BJ (cell line): ENCODE measurements at regions not wholly inside any gene's neighbourhood (a gene's known extent, or its start where the extent isn't known, plus 50 kb on each side); places are given as distances from the start of the nearest gene placed in this dataset.

Experiments
- CTCF ChIA-PET: fragments of 350-600 bp; formaldehyde crosslinking; extraction: SDS; loops from one replicate; lab custom pipeline; 2021; ENCODE audit warnings: antibody characterized with exemption, inconsistent platforms; lab: Yijun Ruan, JAX
- POLR2A ChIA-PET: fragments of 300-600 bp; sonication (Branson Sonifier 250); formaldehyde crosslinking; extraction: SDS; loops from one replicate; lab custom pipeline; 2021; ENCODE audit warnings: antibody characterized with exemption; lab: Charles Lee
- DNase-seq: peaks from one replicate; pipeline ENCODE4 v3.0.0-alpha.2; 2011; ENCODE audit warnings: low read depth
- H3K27me3 ChIP-seq: 2 replicates; pipeline ENCODE4 v1.6.0; 2011; ENCODE audit warnings: low read length; ENCODE audit not compliant: control insufficient read depth, insufficient read depth
- H3K36me3 ChIP-seq: 2 replicates; pipeline ENCODE4 v1.5.1; 2011; ENCODE audit warnings: low read length; ENCODE audit not compliant: control insufficient read depth, insufficient read depth
- H3K4me3 ChIP-seq: 2 replicates; pipeline ENCODE4 v1.5.1; 2011; ENCODE audit warnings: low read depth, mild to moderate bottlenecking, control low read depth, low read length
- CTCF ChIP-seq: IDR thresholded peaks from 2 replicates; pipeline ENCODE4 v1.5.1; 2011; ENCODE audit warnings: low read depth, mild to moderate bottlenecking, control low read depth, inconsistent platforms, low read length, moderate library complexity; ENCODE audit not compliant: insufficient read depth

GRCh38 chr15:38086611-38087010 lies 152.2 kb downstream of the TMCO5A start:
- no peak for TF ChIP-seq CTCF
- H3K27me3 ChIP-seq = no peaks in the 10 kb centered on the region
- CTCF ChIA-PET = interaction anchor here (0.9 to 1.5 kb wide), 3 partner anchors 11 to 328 kb away, joined by 3 to 4 read pairs (median 3); no protein-coding TSS in a partner anchor
- no peak overlapping the region for H3K4me3 ChIP-seq
- no peaks in the 10 kb centered on the region for H3K36me3 ChIP-seq
- POLR2A ChIA-PET = no interaction called here
- no peak for DNase-seq

GRCh38 chr15:38088971-38089370 lies 154.5 kb downstream of the TMCO5A start:
- ChIA-PET CTCF (interaction anchor here (1.1 kb wide), 1 partner anchor 163 kb away, joined by 4 read pairs; the partner anchor contains the start of gene SPRED1), POLR2A (no interaction called here)
- DNase-seq = no peak

GRCh38 chr15:38090223-38090622 lies 155.8 kb downstream of the TMCO5A start:
- Histone ChIP-seq H3K27me3 (no peaks in the 10 kb centered on the region), H3K36me3 (no peaks in the 10 kb centered on the region), H3K4me3 (no peak overlapping the region)
- TF ChIP-seq CTCF = no peak
- ChIA-PET CTCF (interaction anchor here (0.6 to 1.2 kb wide), 3 partner anchors 13 to 296 kb away, joined by 3 read pairs; no protein-coding TSS in a partner anchor), POLR2A (no interaction called here)
- no peak for DNase-seq

More at GRCh38 chr15:38088971-38089370, 154.5 kb downstream of the TMCO5A start:
- Histone ChIP-seq H3K36me3 (no peaks in the 10 kb centered on the region), H3K4me3 (no peak overlapping the region), H3K27me3 (no peaks in the 10 kb centered on the region)
- no peak for TF ChIP-seq CTCF

DNA sequence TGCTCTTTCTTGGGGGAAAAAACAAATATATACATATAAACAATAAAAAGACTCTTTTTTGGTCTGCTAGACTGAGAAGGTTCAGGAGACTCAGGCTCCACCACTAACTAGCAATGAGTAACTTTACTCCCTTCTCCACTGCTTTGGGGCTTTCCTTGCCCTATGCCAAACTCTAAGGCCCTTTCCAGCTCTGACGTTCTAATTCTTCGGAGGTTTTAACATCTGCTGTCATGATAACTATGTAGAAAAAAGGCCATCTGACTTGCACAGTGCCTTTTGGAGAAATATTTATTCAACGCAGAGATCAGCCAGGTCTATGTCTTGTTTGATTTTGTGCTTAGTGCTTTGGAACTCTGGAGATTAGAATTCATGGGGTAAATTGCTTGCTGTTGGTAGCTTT lies 156.2 kb downstream of the TMCO5A start:
- no peaks in the 10 kb centered on the region for H3K27me3 ChIP-seq
- DNase-seq = no peak
- H3K36me3 ChIP-seq = no peaks in the 10 kb centered on the region
- no peak for TF ChIP-seq CTCF
- CTCF ChIA-PET = interaction anchor here (1.2 kb wide), 1 partner anchor 40 kb away, joined by 3 read pairs; no protein-coding TSS in a partner anchor
- H3K4me3 ChIP-seq = no peak overlapping the region
- POLR2A ChIA-PET = no interaction called here

DNA sequence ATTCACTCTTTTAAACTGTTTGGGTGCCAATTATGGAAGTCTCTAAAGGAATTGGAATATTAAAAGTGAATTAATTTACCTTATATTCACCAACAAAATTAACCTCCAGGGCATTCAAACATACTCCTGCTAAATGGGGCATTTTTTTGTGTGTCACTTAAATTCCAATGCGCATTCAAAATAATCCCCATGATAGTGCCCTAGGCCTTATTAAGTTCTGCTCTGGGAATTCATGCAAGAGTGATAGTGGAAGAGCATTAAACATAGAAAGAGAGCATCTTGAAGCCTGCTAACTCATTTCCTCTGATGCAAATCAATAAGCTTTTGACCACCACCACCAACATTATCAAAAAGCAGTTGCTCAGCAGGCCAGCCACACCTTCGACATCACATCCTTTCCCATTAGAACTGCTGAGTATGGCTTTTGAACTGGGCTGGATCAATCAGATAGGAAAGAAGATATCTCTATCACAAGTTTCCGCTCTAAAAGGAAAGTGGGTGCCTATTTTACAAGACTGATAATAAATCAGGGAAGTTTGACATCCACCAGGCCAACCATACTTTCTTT lies 156.7 kb downstream of the TMCO5A start:
- Histone ChIP-seq H3K4me3 (no peak overlapping the region), H3K27me3 (no peaks in the 10 kb centered on the region), H3K36me3 (no peaks in the 10 kb centered on the region)
- ChIA-PET POLR2A (no interaction called here), CTCF (interaction anchor here (1.2 kb wide), 1 partner anchor 40 kb away, joined by 3 read pairs; no protein-coding TSS in a partner anchor)
- no peak for TF ChIP-seq CTCF
- no peak for DNase-seq
